ENCODE measurements at regions not wholly inside any gene's neighbourhood (a gene's known extent, or its start where the extent isn't known, plus 50 kb on each side); places are given as distances from the start of the nearest gene placed in this dataset.

DNA sequence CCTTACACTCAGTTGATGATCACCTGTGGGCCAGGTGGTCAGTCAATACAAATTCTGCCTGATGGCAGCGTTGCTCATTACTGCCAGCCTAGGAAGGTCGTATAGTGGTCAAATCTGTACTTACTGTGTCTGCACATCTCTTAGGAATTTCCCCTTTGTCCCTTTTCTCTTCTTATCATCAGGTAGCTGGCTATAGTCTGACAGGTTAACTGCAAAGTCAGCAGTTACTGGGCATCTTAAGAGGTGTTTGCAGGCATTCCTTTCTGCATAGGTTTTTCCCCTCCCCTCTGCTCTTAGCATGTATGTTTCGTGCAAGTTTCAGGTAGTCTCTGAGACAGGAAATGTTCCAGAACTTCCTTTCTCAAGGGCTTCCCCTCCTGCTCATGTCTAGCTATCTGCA lies 298.7 kb downstream of the LRRIQ3 start:
- TF ChIP-seq POLR2A (IDR thresholded peaks at IDR 0.05), result no peak
- TF ChIP-seq, protein P1, sequence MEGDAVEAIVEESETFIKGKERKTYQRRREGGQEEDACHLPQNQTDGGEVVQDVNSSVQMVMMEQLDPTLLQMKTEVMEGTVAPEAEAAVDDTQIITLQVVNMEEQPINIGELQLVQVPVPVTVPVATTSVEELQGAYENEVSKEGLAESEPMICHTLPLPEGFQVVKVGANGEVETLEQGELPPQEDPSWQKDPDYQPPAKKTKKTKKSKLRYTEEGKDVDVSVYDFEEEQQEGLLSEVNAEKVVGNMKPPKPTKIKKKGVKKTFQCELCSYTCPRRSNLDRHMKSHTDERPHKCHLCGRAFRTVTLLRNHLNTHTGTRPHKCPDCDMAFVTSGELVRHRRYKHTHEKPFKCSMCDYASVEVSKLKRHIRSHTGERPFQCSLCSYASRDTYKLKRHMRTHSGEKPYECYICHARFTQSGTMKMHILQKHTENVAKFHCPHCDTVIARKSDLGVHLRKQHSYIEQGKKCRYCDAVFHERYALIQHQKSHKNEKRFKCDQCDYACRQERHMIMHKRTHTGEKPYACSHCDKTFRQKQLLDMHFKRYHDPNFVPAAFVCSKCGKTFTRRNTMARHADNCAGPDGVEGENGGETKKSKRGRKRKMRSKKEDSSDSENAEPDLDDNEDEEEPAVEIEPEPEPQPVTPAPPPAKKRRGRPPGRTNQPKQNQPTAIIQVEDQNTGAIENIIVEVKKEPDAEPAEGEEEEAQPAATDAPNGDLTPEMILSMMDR (IDR thresholded peaks at IDR 0.05), result no peak
- H3K27ac ChIP-seq, result no peak overlapping the region
- no peak overlapping the region for H3K4me3 ChIP-seq
- intact Hi-C loops (cut with DNase I; ENCODE audit: low total_unique reads), result no loop called here
- no peak for DNase-seq
- no peaks in the 10 kb centered on the region for H3K27me3 ChIP-seq
- WGBS, 2 donors, result 47 to 55% methylated on average over 3 of the region's 3 CpGs
- H3K4me1 ChIP-seq, result no peaks in the 10 kb centered on the region
- H3K36me3 ChIP-seq (ENCODE audit: low read depth, missing control alignments), result no peaks in the 10 kb centered on the region
- H3K9me3 ChIP-seq, result no peaks in the 10 kb centered on the region

DNA sequence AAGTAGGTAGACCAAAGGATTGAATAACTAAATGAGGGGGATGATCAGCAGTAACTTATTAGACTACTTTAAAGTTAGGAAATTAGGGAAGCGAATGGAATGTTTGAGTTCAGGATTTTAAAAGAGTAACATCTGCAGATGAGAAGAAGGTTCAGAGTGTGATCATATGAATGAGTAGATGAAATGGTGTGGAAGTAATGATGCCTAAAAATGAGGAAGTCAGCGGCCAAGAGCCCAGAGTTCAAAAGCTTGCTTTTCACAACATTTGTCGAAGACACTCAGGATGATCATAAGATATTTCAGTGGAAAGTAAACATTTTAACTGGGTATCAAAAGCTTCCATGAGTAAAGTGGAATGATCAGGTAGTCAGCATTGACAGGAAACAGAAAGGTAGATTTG lies 299.4 kb downstream of the LRRIQ3 start:
- no peaks in the 10 kb centered on the region for H3K36me3 ChIP-seq (ENCODE audit: low read depth, missing control alignments)
- WGBS, 2 donors, result 83 to 88% methylated on average over 3 of the region's 3 CpGs
- no peak overlapping the region for H3K27ac ChIP-seq
- no peak for TF ChIP-seq POLR2A (IDR thresholded peaks at IDR 0.05)
- TF ChIP-seq, protein P1 (IDR thresholded peaks at IDR 0.05), result no peak
- H3K9me3 ChIP-seq, result no peaks in the 10 kb centered on the region
- no peak overlapping the region for H3K4me3 ChIP-seq
- H3K27me3 ChIP-seq, result no peaks in the 10 kb centered on the region
- no peaks in the 10 kb centered on the region for H3K4me1 ChIP-seq
- no peak for DNase-seq
- intact Hi-C loops (cut with DNase I; ENCODE audit: low total_unique reads), result no loop called here

DNA sequence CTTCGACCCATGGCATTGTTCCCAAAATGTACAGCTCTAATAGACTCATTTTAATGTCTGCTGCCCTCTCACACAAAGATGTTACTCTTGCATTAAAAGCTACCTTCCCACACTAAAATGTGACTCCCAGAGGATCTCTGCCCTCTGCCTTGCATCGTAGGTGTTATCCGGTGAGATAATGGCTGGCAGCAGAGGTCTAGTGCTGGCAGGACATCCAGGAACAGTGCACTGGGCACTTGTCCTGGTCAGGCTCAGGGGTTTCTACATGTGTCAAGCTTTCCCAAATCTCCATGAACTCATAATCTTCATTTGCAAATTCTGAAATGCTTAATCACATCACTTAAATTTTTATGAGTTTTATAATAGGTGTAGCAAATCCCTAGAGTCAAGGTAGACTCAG lies 310.6 kb downstream of the LRRIQ3 start:
- intact Hi-C loops (cut with DNase I; ENCODE audit: low total_unique reads), result no loop called here
- 59 to 69% methylated on average over 3 of the region's 3 CpGs for WGBS, 2 donors
- Histone ChIP-seq H3K27me3 (no peaks in the 10 kb centered on the region), H3K9me3 (no peaks in the 10 kb centered on the region), H3K27ac (no peak overlapping the region), H3K36me3 (ENCODE audit: low read depth, missing control alignments) (no peaks in the 10 kb centered on the region), H3K4me1 (no peaks in the 10 kb centered on the region), H3K4me3 (no peak overlapping the region)
- no peak for TF ChIP-seq POLR2A (IDR thresholded peaks at IDR 0.05)
- TF ChIP-seq, protein P1 (IDR thresholded peaks at IDR 0.05), result no peak
- no peak for DNase-seq

DNA sequence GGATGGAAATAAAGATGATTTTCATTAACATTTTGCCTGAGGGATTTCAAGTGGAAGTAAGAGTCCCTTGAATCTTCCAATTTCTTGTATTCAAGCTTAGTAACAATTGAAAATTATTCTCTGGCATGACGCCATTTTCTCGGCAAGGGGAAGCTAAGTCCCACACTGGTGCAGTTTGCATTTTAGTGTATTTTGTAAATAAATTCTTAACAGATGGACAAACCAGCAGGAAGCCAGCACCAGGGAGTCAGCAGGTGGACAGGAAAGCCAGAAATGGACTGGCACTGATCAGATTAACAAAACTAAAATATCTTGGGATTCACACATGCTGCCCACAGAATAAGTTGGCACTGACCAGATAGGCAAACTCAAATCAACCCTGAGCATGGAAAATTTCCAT lies 311.3 kb downstream of the LRRIQ3 start:
- H3K36me3 ChIP-seq (ENCODE audit: low read depth, missing control alignments), result no peaks in the 10 kb centered on the region
- H3K4me3 ChIP-seq, result no peak overlapping the region
- H3K9me3 ChIP-seq, result no peaks in the 10 kb centered on the region
- H3K27me3 ChIP-seq, result no peaks in the 10 kb centered on the region
- 60 to 64% methylated on average over 2 of the region's 2 CpGs for WGBS, 2 donors
- no peaks in the 10 kb centered on the region for H3K4me1 ChIP-seq
- no peak overlapping the region for H3K27ac ChIP-seq
- TF ChIP-seq, protein P1 (IDR thresholded peaks at IDR 0.05), result no peak
- no peak for TF ChIP-seq POLR2A (IDR thresholded peaks at IDR 0.05)
- no peak for DNase-seq
- intact Hi-C loops (cut with DNase I; ENCODE audit: low total_unique reads), result no loop called here

DNA sequence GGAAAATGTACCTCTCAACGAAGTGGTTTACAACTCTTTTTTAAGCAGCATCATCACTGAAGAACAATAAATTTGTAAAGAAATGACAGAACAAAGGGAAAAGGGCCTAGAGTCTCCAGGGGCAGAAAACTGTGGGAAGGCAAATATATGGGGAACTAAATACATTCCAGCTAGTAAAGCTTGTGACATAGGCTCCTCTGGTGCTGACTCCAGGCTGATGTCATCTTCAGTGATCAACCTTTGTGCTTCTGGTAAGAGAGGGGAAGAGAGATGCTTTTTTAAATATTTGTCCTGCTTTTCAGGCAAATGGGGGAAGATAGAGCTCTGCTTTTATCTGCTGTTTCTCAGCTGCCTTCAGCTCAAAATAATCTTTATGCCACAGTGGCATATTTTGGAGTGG lies 323.2 kb downstream of the LRRIQ3 start:
- DNase-seq, result no peak
- intact Hi-C loops (cut with DNase I; ENCODE audit: low total_unique reads), result no loop called here
- Histone ChIP-seq H3K4me1 (no peaks in the 10 kb centered on the region), H3K9me3 (no peaks in the 10 kb centered on the region), H3K27ac (no peak overlapping the region), H3K4me3 (no peak overlapping the region), H3K27me3 (no peaks in the 10 kb centered on the region), H3K36me3 (ENCODE audit: low read depth, missing control alignments) (no peaks in the 10 kb centered on the region)
- WGBS, 2 donors, result 75 to 88% methylated on average over 1 of the region's 1 CpG
- no peak for TF ChIP-seq POLR2A (IDR thresholded peaks at IDR 0.05)
- TF ChIP-seq, protein P1 (IDR thresholded peaks at IDR 0.05), result no peak

All from testis (tissue), 2 donors.